GM18517 (cell line): ENCODE measurements at regions not wholly inside any gene's neighbourhood (a gene's known extent, or its start where the extent isn't known, plus 50 kb on each side); places are given as distances from the start of the nearest gene placed in this dataset.

ENCODE experiments used
- ATAC-seq: cut with Tn5 transposase; IDR thresholded peaks from one replicate; pipeline ENCODE4 v1.9.1; 2021; ENCODE audit warnings: mild to moderate bottlenecking, moderate library complexity; ENCODE audit not compliant: unreplicated experiment

GRCh38 chr7:32273297-32273696 lies 203.1 kb upstream of the PDE1C start:
- no peak for ATAC-seq

GRCh38 chr7:32266932-32267475 lies 196.8 kb upstream of the PDE1C start:
- no peak for ATAC-seq

GRCh38 chr7:32264702-32265284 lies 194.6 kb upstream of the PDE1C start:
- no peak for ATAC-seq

GRCh38 chr7:32263611-32264010 lies 193.4 kb upstream of the PDE1C start:
- no peak for ATAC-seq

GRCh38 chr7:32262315-32262714 lies 192.1 kb upstream of the PDE1C start:
- no peak for ATAC-seq

GRCh38 chr7:32259931-32260596 lies 189.9 kb upstream of the PDE1C start:
- ATAC-seq: peak; percentile 98

GRCh38 chr7:32258265-32258664 lies 188.1 kb upstream of the PDE1C start:
- ATAC-seq: no peak

GRCh38 chr7:32257621-32258020 lies 187.4 kb upstream of the PDE1C start:
- ATAC-seq: no peak

GRCh38 chr7:32256811-32257210 lies 186.6 kb upstream of the PDE1C start:
- ATAC-seq: no peak

GRCh38 chr7:32256376-32256775 lies 186.2 kb upstream of the PDE1C start:
- no peak for ATAC-seq

- no peak for ATAC-seq
Measured at GRCh38 chr7:32255036-32255435, 184.8 kb upstream of the PDE1C start.

- ATAC-seq: no peak
Measured at GRCh38 chr7:32253299-32253698, 183.1 kb upstream of the PDE1C start.

- ATAC-seq: no peak
Measured at GRCh38 chr7:32251659-32252058, 181.5 kb upstream of the PDE1C start.

GRCh38 chr7:32250471-32251260 lies 180.5 kb upstream of the PDE1C start:
- no peak for ATAC-seq

GRCh38 chr7:32250003-32250402 lies 179.8 kb upstream of the PDE1C start:
- ATAC-seq: no peak

GRCh38 chr7:32248522-32248921 lies 178.3 kb upstream of the PDE1C start:
- no peak for ATAC-seq

GRCh38 chr7:32244806-32245345 lies 174.7 kb upstream of the PDE1C start:
- no peak for ATAC-seq

GRCh38 chr7:32243687-32244290 lies 173.6 kb upstream of the PDE1C start:
- ATAC-seq: no peak

GRCh38 chr7:32242436-32242835 lies 172.2 kb upstream of the PDE1C start:
- no peak for ATAC-seq

- ATAC-seq: no peak
Measured at GRCh38 chr7:32241636-32242035, 171.4 kb upstream of the PDE1C start.

- no peak for ATAC-seq
Measured at GRCh38 chr7:32239764-32240163, 169.6 kb upstream of the PDE1C start.
